DMS53 (cell line): ENCODE measurements at regions not wholly inside any gene's neighbourhood (a gene's known extent, or its start where the extent isn't known, plus 50 kb on each side); places are given as distances from the start of the nearest gene placed in this dataset.
A peak's percentile ranks its signal among the peaks of the same experiment; 100 is the strongest.
"Not testable (repeated sequence)": the region's sequence is repeated elsewhere in the genome, so short reads cannot be mapped to it uniquely, and the experiment has no call there.

Source experiments
- DNase-seq: peaks from one replicate; lab custom pipeline; 2025; lab: John Stamatoyannopoulos, UW

DNA sequence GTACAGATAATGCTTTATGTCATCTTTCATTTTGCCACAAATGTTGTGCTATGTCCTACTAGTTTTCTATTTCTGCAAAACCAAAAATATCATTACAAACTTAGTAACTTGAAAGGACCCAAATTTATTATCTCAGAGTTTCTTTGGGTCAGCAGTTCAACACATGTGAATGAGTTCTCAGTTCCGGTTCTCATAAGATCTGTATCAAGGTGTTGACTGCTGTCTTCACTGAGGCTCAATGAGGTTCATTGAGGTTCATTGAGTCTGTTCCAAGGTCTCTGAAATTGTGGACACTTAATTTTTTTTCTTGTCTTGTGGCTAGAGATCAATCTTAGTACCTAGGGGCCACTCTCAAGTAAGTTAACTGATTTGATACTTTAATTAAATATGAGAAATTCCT lies 525.1 kb upstream of the BRINP3 start:
- DNase-seq: no peak

DNA sequence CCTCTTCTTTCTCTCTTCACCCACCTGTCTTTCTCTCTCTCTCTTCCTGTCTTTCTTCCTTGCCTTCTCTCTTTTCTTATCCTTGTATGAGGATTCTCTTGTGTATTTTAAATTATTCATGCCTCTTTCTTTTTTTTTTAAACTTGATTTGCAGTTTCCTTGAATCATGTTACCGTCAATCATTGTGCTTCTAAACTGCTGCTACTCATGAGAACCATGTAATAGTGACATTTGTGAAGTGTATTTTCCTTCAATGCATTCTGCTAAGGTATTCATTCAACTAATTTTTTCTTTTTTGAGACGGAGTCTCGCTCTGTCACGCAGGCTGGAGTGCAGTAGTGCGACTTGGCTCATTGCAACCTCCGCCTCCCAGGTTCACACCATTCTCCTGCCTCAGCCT lies 539.1 kb upstream of the BRINP3 start:
- no peak for DNase-seq

DNA sequence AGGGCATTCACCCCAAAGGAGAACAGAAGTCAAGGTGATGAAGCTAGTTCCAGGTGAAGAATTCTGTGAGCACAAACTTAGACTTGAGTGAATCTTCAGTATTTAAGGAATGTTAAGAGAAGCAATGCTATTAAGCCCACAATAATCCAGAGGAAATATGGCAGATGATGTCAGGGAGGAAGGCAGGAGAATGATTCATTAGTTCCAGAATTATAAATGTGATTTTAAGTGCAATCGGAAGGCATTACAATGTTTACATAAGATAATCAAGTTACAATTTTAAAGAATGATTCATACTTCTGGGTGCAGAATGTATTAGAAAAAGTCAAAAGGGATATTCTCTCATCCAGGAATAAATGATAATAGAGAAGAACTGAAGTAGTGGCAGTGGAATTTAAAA lies 545.2 kb upstream of the BRINP3 start:
- peak; percentile 27 for DNase-seq

DNA sequence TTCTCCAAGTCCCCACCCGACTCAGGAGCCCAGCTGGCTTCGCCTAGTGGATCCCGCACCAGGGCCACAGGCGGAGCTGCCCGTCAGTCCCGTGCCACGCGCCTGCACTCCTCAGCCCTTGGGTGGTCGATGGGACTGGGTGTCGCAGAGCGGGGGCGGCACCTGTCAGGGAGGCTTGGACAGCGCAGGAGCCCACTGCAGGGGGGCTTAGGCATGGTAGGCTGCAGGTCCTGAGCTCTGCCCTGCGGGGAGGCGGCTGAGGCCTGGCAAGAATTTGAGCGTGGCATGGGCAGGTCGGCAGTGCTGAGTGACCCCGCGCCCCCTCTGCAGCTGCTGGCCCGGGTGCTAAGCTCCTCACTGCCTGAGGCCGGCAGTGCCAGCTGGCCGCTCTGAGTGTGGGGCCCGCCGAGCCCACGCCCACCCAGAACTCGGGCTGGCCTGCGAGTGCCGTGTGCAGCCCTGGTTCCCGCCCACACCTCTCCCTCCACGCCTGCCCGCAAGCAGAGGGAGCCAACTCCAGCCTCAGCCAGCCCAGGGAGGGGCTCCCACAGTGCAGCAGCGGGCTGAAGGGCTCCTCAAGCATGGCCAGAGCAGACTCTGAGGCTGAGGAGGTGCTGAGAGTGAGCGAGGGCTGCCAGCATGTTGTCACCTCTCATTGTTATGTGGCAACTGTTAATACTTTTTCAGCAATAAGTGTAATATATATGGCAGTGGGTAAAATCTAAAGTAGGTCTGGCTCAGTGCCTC lies 548.4 kb upstream of the BRINP3 start:
- DNase-seq: no peak

DNA sequence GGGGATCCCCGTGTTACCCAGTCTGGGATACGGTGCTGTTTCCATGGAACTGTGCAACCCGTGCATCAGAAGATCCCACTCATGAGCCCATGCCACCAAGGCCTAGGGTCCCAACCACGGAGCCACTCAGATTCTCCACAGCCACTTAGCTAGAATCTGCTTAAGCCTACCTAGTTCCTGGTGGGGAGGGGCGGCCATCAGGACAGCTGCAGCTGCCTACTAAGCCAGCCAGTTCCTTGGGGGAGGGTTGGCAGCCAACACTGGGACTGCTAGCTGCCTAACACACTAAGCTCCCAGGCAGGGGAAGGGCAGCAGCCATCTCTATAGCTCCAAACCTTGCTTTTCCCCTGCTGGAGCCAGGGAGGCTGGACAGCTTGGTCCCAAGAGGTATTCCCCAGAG lies 549.2 kb upstream of the BRINP3 start:
- DNase-seq: peak; percentile 49

DNA sequence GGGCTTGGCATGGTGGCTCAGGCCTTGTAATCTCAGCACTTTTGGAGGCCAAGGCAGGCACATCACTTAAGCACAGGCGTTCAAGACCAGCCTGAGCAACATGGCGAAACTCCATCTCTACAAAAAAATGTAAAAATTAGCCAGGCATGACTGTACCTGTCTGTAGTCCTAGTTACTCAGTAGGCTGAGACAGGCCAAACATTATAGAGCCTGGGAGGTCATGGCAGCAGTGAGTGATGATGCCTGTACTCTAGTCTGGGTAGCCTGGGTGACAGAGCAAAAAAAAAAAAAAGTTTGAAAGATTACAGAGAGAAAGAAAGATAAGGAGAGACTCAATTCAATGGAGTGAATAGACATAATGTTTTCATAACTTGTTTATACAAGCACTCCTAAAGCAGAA lies 556.5 kb upstream of the BRINP3 start:
- DNase-seq: peak; percentile 28

DNA sequence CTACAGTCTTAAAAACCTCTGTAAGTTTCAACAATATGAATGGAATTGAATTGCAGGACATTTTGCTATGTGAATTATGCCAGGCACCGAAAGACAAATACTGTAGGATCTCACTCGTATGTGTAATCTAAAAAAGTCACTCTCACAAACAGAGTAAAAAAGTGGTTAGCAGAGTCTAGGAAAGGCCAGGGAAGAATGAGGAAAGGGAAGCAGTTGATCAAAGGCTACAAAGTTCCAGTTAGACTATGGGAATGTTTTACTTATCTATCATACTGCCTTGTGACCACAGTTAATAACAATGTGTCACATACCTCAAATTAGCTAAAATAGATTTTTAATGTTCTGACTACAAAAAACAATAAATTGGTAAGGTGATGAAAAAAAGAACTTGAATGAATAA lies 565.4 kb upstream of the BRINP3 start:
- DNase-seq: no peak

DNA sequence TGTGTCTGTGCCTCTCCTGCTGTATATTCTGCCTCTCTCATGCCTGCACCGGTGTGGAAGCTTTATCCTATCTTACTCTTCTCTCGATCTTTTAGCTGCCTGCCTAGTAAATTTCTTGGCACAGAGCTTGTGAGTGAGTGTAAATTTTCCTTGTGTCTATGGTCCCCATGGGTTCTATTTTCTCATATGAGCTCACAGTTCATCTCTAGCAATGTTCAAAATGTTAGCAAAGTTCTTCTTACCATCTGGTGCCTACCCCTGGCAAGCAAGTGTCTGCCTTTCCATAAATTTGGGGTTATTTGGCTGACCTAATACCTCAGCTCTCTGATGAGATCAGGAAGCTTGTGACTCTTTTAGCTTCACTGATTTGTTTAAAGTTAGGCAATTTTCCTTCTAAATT lies 572.1 kb upstream of the BRINP3 start:
- DNase-seq: no peak

DNA sequence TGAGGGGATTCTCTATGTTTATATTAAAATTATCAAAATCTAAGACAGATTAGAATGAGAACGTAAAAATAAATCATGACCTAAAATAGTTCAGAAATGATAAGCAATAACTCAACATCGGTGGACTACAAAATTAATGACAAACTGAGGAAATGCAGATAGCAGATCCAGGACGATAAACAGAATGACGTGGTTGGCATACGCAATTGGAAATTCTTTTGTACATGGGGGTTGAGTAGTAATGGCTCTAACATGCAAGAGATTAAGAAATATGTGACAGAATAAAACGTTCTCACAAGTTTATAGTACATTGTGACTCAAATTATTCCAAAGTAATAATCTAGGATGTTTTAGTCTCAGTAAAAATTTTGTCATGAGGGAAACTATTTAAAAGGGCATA lies 575.2 kb upstream of the BRINP3 start:
- no peak for DNase-seq

DNA sequence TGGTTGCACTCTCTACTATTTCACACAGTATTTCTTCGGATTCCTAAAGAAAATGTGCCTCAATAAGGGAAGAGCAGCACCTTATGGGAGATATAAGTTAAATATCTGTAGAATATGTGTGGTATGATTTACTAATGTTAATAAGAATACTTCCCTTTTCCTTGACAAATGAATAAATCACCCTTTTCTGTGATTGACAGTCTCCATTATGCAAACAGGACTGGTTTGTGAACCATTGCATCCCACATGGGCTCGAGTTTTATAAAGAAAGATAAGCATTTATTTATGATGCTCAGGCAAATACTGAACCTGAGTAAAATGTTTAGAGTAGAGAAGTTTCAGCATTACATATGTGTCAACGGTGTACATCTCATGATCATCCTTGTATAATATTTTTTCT lies 587.7 kb upstream of the BRINP3 start:
- DNase-seq: no peak

DNA sequence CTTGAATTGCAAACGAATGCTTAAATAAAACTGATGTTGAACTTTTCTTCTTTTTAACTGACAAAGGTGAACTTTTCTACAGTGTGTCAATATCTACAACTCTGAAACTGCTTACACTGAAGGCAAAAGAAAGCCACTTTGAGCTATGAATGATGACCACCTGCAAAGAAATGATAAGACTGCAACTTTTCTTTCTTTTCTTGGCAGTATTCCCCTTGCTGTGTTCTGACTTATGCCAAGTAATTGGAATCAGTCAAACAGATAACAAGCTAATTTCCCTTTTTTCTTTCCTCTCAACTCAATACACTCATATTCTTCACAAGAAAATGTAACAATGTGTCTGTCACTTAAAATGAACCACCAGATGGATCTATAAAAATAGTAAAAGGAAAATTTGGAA lies 588.1 kb upstream of the BRINP3 start:
- no peak for DNase-seq

DNA sequence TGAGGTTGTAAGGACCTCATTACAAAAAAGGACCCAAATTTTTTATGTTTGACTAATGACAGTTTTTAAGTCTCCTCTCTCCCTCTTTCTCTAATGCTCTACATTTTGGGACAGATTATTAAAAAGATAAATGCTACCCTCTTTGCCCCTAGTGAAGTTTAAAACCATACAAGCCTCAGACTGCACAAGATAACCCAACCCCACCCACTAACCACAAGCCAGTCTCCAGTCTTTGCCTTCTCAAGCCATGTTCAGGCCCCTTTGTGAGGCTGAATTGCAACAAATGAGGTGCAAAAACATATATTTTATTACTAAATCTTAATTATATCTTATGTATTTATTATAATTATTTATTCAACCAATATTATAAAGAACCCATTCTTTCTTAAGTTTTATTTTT lies 597.2 kb upstream of the BRINP3 start:
- DNase-seq: no peak

DNA sequence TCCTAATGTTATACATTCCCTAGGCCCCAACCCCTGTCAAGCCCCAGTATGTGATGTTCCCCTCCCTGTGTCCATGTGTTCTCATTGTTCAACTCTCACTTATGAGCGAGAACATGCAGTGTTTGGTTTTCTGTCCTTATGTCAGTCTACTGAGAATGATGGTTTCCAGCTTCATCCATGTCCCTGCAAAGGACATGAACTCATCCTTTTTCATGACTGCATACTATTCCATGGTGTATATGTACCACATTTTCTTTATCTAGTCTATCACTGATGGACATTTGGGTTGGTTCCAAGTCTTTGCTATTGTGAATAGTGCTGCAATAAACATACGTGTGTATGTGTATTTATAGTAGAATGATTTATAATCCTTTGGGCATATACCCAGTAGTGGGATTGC lies 605.4 kb upstream of the BRINP3 start:
- DNase-seq: not testable (repeated sequence)

DNA sequence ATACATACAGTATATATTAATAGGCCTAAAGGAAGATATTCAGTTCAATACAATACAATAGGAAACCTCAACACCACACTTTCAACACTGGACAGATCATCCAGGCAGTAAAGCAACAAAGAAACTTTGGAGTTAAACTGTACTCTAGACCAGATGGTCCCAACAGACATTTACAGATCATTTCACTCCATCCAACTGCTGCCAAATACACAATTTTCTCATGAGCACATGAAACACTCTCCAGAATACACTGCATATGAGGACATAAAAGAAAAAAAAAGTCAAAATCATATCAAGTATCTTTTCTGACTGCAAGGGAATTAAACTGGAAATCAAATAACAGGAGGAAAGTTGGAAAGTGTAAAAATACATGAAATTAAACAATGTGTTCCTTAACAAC lies 607.5 kb upstream of the BRINP3 start:
- no peak for DNase-seq

DNA sequence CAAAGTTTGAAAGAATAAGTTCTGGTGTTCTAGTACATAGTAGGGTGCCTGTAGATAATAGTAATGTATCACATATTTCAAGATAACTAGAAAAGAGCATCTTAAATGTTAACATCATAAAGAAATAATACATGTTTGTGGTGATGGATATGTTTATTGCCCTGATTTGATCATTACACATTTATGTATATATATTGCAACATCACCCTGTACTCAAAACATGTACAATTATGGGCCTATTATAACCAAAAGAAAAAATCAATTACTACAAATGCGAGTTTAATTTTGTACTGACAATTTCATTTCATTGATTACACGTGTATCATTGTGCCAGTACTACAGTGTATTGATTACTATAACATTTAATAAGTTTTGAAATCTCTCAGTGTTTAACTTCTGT lies 609.2 kb upstream of the BRINP3 start:
- DNase-seq: no peak

DNA sequence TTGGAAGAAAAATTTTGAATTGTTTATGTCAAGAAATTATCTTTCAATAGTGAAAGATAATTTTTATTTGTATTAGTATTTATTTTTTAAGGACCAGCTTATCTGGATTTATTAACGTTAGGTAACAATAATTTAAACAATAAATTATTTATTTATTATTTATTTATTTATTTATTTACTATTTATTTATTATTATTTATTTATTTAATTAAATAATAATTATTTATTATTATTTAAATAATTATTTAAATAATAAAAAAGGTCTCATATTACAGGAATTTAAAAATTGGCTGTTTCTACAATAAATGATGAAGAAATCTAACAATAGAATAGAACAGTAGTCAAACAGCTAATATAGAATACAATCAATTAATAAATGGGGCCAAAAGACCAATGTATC lies 618.7 kb upstream of the BRINP3 start:
- DNase-seq: no peak

DNA sequence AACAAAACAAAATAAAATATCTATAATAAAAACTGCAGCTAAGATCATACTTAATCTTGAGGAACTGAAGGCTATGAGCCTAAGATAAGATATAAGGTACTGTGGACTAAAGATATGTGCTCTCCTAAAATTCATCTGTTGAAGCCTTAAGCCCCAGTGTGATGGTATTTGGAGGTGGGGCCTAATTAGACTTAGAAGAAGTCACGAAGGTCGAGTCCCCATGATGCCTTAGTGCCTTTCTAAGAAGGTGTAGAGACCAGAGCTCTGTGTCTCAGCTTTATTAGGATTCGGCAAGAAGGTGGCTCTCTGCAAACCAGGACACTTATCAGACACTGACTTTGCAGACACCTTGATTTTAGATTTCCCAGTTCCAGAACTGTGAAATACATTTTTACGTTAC lies 622.0 kb upstream of the BRINP3 start:
- DNase-seq: no peak

DNA sequence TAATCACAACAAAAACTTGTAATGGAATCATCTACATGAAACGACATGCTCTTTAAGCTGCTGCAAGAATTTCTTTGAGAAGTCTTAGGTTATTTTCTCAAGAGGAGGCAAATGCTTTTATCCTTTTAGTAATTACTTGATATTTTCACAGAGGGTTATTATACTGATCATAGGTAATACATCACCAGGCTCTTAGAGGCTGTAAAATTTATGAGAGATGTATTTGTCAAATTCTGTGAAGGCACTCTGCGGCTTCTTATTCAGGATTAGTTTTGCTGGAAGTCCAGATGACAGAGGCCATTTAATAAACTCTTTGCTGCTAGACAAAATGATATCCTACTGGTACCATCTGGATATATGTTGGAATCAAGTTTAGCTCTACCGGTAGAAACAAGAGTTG lies 624.3 kb upstream of the BRINP3 start:
- no peak for DNase-seq

DNA sequence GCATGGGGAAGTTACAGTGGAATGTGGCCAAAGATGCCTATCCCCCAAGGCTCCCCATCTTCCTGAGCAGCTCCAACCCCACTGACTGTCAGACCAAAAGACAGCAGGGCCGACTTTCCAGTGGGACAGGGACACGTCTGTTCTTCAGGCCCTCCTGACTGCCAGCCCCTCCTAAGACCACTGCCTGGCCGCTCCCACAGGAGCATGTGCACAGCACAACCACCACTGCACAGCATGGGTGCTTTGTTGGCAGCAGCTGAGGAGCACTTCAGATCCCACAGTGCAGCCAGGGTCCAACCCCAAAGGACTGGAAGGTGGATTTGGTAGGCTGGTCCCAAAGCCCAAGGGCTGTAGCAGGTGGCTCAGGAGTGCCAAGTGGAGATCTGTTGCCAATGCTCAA lies 648.3 kb upstream of the BRINP3 start:
- DNase-seq: no peak

DNA sequence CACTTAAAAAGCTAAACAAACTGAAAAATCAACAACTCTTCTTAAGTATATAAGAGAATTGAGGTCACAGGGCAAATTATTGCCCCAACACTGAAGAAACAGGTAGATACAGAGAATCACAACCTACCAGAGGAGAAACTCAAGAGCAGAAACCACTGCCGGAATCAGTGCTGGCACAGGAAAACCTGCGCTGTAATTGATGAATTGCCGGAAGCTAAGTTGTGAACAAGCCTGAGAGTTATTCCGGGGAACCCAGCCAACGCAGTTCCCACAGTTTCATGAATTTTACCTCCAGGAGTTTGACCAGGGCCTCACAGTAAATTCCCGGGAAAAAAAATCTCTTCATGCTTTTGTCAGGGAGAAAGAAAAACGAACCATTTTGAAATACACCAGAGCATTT lies 657.1 kb upstream of the BRINP3 start:
- peak; percentile 16 for DNase-seq

DNA sequence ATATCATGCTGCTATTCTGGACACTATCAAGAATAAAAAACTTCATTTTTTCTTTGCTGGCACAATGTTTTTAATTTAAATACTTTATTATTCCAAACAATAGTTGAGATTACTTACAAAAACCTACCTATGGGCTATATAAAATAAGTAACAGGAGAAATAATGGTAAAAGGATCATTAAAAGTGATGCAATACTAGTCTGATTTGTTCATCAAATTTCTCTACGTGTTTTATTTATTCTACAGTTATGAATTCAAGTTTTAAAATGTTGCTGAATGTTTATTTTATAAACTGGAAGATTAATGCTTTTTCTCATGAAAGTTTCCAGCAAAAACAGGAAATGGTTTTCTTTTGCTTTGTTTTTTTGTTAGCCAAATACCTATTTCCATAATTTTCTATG lies 662.4 kb upstream of the BRINP3 start:
- DNase-seq: no peak

DNA sequence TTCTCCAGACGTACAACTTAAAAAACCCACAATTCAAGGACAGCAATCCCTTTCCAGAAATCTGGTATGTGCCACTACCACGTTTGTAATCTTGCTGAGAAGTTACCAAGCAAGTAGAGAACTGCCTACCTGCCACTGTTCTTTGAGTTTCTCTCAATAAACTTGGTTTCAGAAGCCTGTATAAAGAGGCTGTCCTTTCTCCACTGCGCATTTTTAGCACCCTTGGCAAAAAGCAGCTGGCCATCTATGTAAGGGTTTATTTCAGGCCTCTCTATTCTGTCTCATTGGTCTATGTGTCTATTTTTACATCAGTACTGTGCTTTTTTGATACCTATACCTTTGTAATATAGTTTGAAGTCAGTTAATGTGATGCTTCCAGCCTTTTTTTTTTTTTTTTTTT lies 665.1 kb upstream of the BRINP3 start:
- DNase-seq: no peak

DNA sequence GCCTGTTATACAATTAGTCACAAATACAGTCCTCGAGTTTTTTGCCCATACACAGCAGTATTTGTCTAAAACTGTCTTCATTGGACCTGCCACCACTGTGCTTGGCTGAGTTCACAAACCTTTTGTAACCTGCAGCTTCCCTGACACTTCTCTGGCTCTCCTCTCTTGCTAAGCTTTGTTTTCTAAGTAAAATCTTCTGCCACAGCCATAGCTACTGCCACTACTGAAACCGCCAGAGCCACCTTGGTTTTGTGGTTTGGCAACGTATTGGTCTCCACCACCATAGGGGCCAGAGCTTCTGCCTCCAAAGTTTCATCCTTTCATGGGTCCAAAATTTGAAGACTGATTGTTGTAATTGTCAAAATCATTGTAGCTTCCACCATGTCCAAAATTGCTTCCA lies 668.2 kb upstream of the BRINP3 start:
- DNase-seq: no peak

DNA sequence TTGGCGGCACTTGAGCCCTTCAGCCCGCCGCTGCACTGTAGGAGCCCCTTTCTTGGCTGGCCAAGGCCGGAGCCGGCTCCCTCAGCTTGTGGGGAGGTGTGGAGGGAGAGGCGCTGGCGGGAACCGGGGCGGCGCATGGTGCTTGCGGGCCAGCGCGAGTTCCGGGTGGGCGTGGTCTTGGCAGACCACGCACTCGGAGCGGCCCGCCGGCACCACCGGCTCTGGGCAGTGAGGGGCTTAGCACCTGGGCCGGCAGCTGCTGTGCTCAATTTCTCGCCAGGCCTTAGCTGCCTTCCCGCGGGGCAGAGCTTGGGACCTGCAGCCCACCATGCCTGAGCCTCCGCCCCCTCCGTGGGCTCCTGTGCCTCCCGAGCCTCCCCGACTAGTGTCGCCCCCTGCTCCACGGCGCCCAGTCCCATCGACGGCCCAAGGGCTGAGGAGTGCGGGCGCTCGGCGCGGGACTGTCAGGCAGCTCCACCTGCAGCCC lies 673.7 kb upstream of the BRINP3 start:
- DNase-seq: no peak

DNA sequence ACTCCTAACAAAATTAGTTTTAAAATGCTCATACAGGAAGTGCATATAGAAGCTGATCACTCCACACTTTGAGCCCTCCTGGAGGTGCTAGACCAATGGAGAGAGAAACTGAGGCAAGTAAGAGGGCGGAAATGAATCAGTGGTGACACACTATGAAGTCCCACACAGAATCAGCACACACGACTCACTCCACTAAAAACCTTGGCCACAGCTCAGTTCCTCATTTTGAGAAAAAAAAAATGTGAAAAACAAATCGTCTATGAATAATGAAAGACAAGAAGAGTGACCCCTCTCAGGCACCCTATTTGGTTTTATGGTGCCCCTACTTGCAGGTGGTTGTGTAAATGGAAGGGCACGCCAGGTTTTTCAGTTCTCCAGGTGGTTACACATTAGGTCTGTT lies 675.1 kb upstream of the BRINP3 start:
- no peak for DNase-seq
